PFSK-1 (cell line): ENCODE measurements at regions not wholly inside any gene's neighbourhood (a gene's known extent, or its start where the extent isn't known, plus 50 kb on each side); places are given as distances from the start of the nearest gene placed in this dataset.

Experiments
- FOXP2 ChIP-seq: optimal IDR thresholded peaks from 2 replicates; pipeline ENCODE3; 2011; ENCODE audit warnings: borderline replicate concordance, control low read depth, inconsistent platforms; ENCODE audit not compliant: insufficient read depth; ENCODE audit errors: extremely low read length, extremely low read depth
- POLR2AphosphoS5 ChIP-seq: IDR thresholded peaks from 2 replicates; pipeline ENCODE4 v1.6.1; 2012; ENCODE audit warnings: low read depth, mild to moderate bottlenecking, control low read depth, low read length, moderate library complexity
- SIN3A ChIP-seq: IDR thresholded peaks from 2 replicates; pipeline ENCODE4 v1.6.1; 2012; ENCODE audit warnings: mild to moderate bottlenecking, low read length, moderate library complexity, borderline replicate concordance; ENCODE audit not compliant: insufficient read depth
- TAF1 ChIP-seq: IDR thresholded peaks from 2 replicates; pipeline ENCODE4 v1.6.1; 2012; ENCODE audit warnings: low read length, control low read depth, borderline replicate concordance; ENCODE audit not compliant: insufficient read depth
- TF ChIP-seq, protein P1 (sequence below), 2 experiments: IDR thresholded peaks; 2 replicates each; pipeline versions ENCODE4 v1.6.1 to v1.8.0; 2011 to 2012; ENCODE audit warnings: low read depth in 2 of 2, low read length in 2 of 2, control low read depth in 1 of 2, inconsistent platforms in 1 of 2, mild to moderate bottlenecking in 1 of 2, moderate library complexity in 1 of 2; ENCODE audit not compliant: insufficient read depth in 1 of 2

DNA sequence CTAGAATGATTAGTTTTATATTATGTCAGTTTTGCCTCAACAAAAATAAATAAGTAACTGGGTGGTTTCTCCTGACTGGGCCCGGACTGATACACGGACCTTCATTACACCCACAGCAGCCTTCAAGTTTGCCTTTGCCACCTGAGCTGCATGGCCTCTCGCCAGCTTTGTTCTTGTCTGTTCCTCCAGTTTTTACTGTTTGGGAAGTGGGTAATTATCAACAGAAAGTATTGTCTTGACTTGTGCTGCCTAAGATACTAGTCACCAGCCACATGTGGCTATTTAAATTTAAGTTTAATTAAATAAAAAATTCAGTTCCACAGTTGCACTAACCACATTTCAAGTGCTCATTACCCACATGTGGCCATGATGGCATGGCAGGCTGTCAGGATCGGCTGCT, 74.7 kb upstream of the INTU start:
- TF ChIP-seq TAF1: no peak
- no peak for TF ChIP-seq POLR2AphosphoS5
- TF ChIP-seq, protein P1, sequence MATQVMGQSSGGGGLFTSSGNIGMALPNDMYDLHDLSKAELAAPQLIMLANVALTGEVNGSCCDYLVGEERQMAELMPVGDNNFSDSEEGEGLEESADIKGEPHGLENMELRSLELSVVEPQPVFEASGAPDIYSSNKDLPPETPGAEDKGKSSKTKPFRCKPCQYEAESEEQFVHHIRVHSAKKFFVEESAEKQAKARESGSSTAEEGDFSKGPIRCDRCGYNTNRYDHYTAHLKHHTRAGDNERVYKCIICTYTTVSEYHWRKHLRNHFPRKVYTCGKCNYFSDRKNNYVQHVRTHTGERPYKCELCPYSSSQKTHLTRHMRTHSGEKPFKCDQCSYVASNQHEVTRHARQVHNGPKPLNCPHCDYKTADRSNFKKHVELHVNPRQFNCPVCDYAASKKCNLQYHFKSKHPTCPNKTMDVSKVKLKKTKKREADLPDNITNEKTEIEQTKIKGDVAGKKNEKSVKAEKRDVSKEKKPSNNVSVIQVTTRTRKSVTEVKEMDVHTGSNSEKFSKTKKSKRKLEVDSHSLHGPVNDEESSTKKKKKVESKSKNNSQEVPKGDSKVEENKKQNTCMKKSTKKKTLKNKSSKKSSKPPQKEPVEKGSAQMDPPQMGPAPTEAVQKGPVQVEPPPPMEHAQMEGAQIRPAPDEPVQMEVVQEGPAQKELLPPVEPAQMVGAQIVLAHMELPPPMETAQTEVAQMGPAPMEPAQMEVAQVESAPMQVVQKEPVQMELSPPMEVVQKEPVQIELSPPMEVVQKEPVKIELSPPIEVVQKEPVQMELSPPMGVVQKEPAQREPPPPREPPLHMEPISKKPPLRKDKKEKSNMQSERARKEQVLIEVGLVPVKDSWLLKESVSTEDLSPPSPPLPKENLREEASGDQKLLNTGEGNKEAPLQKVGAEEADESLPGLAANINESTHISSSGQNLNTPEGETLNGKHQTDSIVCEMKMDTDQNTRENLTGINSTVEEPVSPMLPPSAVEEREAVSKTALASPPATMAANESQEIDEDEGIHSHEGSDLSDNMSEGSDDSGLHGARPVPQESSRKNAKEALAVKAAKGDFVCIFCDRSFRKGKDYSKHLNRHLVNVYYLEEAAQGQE (IDR thresholded peaks at IDR 0.05; ENCODE audit: insufficient read depth in 1 of 2, low read depth in 2 of 2, low read length in 2 of 2): no peak
- TF ChIP-seq FOXP2: no peak
- TF ChIP-seq SIN3A: no peak

DNA sequence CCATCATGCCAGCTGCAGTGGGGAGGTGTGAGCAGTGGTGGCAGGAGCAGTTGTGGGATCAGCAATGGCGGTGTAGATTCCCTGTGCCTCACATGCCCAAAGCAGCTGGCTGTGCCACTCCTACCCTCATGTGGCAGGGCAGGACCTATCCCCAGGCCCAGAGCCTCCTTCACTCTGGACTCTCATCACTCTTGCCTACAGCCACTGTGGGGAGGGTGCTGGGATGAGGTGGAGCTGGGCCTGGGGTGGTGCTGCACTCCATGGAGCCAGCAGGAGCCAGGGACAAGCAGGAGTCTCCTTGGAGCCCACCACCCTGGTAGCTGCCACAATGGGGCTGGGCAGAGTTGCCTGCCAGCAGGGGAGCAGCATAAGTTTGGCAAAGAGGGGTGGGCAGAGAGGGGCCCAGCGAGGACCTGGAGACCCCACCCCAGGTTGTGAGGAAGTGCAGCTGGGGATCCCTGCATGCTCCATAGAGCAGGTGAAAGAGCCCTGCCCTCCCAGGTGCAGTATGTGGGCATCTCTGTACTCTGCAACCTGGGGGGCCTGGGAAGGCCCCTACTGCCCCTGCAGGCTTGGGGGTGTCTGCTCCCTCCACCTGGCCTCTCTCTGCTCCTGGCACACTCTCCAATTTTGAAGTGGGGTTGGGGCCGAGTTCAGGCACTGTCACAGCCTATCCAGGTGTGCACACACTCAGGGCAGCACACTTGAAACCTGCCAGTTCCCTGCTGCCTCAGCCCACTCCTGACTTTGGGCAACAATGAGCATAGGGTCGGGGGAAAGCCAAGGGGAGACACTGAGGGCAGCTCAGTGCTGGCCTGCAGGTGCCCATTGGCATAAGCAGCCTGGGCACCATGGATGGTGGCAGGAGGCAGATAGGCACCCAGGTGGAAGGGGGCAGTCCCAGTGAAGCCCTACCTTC, 74.0 kb upstream of the INTU start:
- TF ChIP-seq TAF1 (no peak), POLR2AphosphoS5 (no peak), FOXP2 (no peak), SIN3A (no peak)
- TF ChIP-seq, protein P1 (IDR thresholded peaks at IDR 0.05; ENCODE audit: insufficient read depth in 1 of 2, low read depth in 2 of 2, low read length in 2 of 2): no peak

DNA sequence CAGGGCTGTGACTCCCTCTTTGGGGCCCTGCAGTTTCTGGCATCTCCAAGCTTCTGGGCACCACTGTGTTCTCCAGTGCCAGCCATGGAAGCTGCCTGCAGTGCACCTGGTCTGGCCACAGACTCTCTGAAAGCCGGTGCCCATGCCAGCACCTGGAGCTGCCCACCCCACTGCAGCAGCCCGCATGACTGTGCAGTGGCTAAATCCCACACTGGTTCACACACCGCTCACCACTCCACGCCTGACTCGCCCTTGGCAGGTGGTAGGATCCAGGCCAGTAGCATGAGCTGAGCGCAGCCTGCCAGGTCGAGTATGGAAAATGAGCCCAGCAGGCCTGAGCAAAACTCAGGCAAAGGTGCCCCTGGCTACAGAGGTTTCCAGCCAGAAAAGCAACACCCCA, 72.8 kb upstream of the INTU start:
- TF ChIP-seq FOXP2 (no peak), TAF1 (no peak), POLR2AphosphoS5 (no peak), SIN3A (no peak)
- TF ChIP-seq, protein P1 (IDR thresholded peaks at IDR 0.05; ENCODE audit: insufficient read depth in 1 of 2, low read depth in 2 of 2, low read length in 2 of 2): no peak

DNA sequence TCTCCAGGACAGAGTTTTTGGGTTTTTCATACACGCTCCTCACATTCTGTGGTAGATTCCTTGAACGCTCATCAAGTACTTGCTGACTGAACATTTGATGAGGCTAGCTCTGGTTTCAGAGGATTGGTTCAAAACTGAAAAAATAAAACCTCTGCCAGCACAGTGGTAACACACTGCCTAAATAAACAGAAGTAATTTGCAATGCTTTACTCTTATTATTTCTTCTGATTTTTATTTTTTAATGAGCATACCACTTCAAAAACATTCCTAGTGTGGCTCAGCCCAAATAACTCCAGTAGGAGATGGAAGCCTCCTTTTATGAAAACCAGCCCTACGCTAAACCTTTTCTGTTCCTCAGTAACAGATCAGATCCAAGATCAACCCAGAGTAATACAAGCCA, 72.0 kb upstream of the INTU start:
- TF ChIP-seq FOXP2 (no peak), POLR2AphosphoS5 (no peak), SIN3A (no peak), TAF1 (no peak)
- TF ChIP-seq, protein P1 (IDR thresholded peaks at IDR 0.05; ENCODE audit: insufficient read depth in 1 of 2, low read depth in 2 of 2, low read length in 2 of 2): no peak
